ENCODE measurements at regions not wholly inside any gene's neighbourhood (a gene's known extent, or its start where the extent isn't known, plus 50 kb on each side); places are given as distances from the start of the nearest gene placed in this dataset.

GRCh38 chr20:39603219-39603618 lies 641.1 kb downstream of the DHX35 start:
- TF ChIP-seq CTCF (IDR thresholded peaks at IDR 0.05) (no peak), POLR2A (IDR thresholded peaks at IDR 0.05) (no peak), EP300 (IDR thresholded peaks at IDR 0.05) (no peak), POLR2AphosphoS5 (IDR thresholded peaks at IDR 0.05) (no peak)
